Spleen (tissue), 7 donors: ENCODE measurements at regions not wholly inside any gene's neighbourhood (a gene's known extent, or its start where the extent isn't known, plus 50 kb on each side); places are given as distances from the start of the nearest gene placed in this dataset.

ENCODE experiments used
- CTCF ChIP-seq, 11 experiments: fragments of 200-600 bp in 7 of 11; fragments of 450-650 bp in 4 of 11; sonication (generic) in 4 of 11; IDR thresholded peaks in 8 of 11; conservative IDR thresholded peaks in 3 of 11; 1 replicate in 7 of 11; 2 replicates in 4 of 11; pipeline versions ENCODE4 v1.4.0 to v1.8.0; 2016 to 2021; ENCODE audit warnings: antibody characterized with exemption in 11 of 11, inconsistent platforms in 4 of 11, mild to moderate bottlenecking in 1 of 11
- POLR2AphosphoS5 ChIP-seq, 3 donors: sonication (generic); formaldehyde crosslinking; IDR thresholded peaks; one replicate each; pipeline ENCODE4 v1.5.1; 2017; ENCODE audit warnings: antibody characterized with exemption in 3 of 3
- donor health status: DM: no; HTN: no; CAD: no; lungs with moderate emphysema.
- donor health status: DM: no; HTN: no; CAD: no.
- donor health status: DM: no; HTN: no; CAD: no.

GRCh38 chr15:25525741-25526140 lies 86.9 kb upstream of the UBE3A start:
- TF ChIP-seq POLR2AphosphoS5 (IDR thresholded peaks at IDR 0.05) (no peak), CTCF (IDR thresholded peaks at IDR 0.05 in 8 of 11, conservative IDR thresholded peaks at IDR 0.05 in 3 of 11) (no peak)
